ENCODE measurements at regions not wholly inside any gene's neighbourhood (a gene's known extent, or its start where the extent isn't known, plus 50 kb on each side); places are given as distances from the start of the nearest gene placed in this dataset.

- TF ChIP-seq ZNF274 (IDR thresholded peaks at IDR 0.05; ENCODE audit: low read depth, low read length) (no peak), SUZ12 (IDR thresholded peaks at IDR 0.05; ENCODE audit: extremely low read depth, insufficient read depth, insufficient read length) (no peak)
Measured at GRCh38 chr2:23131066-23131575, 253.9 kb upstream of the KLHL29 start.
